NCI-H526 (cell line): ENCODE measurements at regions not wholly inside any gene's neighbourhood (a gene's known extent, or its start where the extent isn't known, plus 50 kb on each side); places are given as distances from the start of the nearest gene placed in this dataset.
A peak's percentile ranks its signal among the peaks of the same experiment; 100 is the strongest.
"Not testable (repeated sequence)": the region's sequence is repeated elsewhere in the genome, so short reads cannot be mapped to it uniquely, and the experiment has no call there.

Source experiments
- DNase-seq, 2 experiments: peaks; one replicate each; lab custom pipeline; 2025; lab: John Stamatoyannopoulos, UW

DNA sequence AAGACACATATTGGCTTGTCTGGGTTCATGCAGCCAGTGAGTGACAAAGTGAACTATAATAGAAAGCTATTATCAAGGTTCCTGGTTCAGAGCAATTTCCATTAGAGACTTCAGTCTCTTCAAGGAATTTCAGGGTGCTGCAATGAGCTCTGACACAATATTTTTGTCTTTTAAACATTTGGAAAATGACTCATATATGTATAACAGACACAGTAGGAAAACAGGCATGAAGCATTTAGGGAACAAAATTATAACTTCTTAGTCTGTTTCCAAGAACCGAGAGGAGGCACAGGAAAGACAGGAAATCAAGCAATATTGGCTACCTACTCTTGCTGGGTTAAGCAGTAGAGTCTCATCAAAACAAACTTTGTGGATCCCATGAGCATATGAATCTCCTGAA is 170.4 kb downstream of the PTPRC start:
- no peak for DNase-seq

- no peak for DNase-seq
Observed at GRCh38 chr1:198811449-198811848, 172.6 kb downstream of the PTPRC start.

GRCh38 chr1:198823626-198824025 is 184.8 kb downstream of the PTPRC start:
- DNase-seq, result no peak

- no peak for DNase-seq
Observed at GRCh38 chr1:198825254-198825653, 186.4 kb downstream of the PTPRC start.

DNA sequence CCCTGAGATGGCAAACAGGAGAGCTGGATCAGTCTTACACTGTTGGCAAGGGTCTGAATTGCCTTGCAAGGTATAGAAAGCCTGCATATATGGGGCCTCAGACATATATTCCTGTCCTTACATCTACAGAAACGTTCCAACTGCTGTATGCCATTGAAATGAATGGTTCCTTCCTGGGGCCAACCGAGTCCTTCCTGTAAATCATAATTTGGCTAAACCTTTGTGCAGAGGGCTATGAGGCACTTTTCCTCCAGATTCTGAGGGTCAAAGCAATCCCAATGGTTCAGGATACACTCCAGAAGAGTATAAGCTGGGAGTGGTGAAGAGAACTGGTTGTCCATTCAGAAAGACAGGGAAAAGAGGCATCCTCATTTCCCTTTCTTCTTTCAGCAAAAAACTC is 190.5 kb downstream of the PTPRC start:
- no peak for DNase-seq

GRCh38 chr1:198829944-198830343 is 191.1 kb downstream of the PTPRC start:
- no peak for DNase-seq

- DNase-seq, result peak; percentile 11 to 57
Observed at GRCh38 chr1:198830412-198830811, 191.6 kb downstream of the PTPRC start.

DNA sequence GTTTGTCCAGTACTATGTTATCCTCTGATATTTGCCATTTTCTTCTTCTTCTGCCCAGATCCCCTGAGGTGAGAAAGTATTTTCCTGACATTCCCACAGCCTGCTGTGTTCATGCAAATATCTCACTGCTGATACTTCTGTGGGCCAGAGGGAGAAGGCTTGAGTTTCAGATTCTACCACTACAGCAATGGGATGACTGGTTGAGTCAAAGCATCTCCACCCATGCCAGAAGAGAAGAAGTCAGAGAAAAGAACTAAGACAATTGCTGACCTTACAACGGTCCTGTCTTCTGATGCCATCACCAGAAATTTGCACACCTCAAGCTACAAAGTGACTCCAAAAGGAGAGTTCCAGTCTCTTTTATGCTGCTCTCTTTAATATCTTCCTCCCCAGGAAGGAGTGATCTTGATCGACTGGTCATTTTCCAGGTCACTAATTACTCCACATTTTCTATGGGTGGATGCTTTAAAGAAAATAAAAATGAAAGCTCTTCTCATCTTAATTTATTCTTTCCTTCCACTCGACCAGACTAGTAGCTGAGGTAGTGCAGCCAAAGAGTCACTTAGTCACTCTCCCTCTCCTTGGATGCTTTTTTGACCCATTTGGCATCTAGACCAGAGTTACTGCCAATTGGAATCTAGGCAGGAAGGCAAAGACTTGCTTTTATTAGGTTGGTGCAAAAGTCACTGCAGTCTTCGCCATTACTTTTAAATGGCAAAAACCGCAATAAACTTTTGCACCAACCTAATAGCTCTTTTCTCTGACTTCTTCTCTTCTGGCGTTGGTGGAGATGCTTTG is 195.1 kb downstream of the PTPRC start:
- DNase-seq, result peak in 1 of 2 experiments; percentile 38

DNA sequence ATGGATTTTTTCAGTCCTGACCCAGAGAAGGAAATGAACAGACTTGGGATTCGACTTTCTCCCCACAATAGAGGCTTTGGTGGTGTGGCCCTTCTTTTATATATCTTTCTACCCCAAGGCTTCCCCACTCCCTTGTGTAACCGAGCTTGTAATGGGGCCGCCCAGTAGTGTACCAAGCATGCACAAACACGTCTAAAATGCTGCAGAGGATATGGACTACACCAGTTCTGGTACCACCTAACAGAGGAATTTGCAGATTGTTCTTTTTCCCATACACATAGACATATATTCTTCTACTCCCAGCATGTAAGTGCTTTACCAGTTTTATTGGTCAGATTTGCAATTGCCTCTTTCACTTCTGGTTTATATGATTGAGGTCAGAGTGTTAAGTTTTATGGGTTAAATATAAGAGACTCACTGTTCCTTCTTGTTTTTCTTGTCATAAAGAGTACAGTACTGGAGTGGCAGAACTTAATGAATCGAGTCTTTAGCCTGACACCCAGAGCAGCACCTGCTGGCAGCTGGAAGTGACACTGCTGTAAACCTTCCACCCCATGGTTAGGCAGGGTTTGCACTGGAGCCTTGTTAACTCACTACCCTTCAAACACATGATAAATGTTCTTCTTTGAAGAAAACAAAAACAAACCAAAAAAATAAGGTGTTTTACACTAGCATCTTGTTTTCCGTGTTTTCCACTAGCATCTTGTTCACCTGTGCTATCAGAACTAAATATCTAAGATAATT is 198.6 kb downstream of the PTPRC start:
- DNase-seq, result peak; percentile 23 to 25

DNA sequence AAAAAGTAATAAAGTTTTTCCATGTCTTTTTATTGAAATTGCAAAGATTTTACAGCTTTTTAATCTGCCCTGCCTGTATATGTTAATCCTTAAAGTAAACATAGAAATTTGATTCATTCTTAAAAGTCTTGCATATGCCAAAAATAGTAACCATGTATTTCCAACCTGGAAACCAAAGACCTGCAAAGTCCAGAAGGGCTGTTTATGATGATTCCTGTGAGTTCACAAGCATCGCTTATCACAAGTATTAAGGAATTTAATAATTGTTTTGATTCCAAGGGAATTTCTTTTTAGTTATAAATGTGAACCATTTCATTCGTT is 199.1 kb downstream of the PTPRC start:
- DNase-seq, result no peak

DNA sequence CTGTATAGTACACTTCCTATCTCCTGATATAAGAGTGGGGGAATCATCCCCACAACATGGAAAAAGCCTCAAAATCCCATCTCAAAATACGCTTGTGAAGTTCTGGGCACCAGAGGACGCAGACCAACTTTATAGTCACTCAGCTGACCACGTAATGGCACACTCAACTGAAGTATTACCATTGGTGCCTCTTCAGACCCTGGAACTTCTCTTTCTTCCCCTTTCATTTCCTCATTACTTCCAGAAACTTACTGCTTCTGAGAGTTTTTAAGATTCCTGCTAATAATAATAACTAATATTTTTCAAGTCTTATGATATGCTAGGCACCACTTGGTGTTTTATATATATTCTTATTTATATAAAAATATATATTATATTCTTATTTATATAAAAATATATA is 202.6 kb downstream of the PTPRC start:
- DNase-seq, result no peak

DNA sequence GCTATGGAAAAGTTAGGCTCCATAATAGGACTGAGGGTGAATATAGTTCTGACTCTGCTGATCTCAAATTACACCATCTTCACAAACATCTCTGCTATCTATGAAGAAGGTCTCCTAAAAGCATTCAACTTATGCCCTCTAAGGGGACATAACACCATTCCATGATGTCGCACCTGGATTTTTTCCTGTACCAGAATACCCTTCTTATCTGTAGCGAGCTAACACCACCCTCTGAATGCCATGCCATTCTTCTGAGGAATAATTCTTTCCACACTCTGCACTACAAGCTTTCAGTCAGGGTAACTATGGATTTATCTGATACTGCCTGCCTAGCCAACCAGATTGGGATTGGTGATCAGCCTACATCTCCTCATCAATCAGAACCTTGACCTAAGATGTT is 203.8 kb downstream of the PTPRC start:
- no peak for DNase-seq

GRCh38 chr1:198845271-198845670 is 206.4 kb downstream of the PTPRC start:
- no peak for DNase-seq

DNA sequence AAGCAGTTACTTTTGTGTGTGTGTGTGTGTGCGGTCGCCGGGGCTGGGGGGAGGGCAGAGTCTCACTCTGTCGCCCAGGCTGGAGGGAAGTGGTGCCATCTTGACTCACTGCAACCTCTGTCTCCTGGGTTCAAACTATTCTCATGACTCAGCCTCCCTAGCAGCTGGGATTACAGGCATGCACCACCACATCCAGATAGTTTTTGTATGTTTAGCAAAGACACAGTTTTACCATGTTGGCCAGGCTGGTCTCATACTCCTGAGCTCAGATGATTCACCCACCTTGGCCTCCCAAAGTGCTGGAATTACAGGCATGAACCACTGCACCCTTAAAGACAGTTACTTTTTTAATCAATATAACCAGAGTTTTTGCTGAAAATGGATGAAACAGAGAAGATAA is 207.0 kb downstream of the PTPRC start:
- no peak for DNase-seq

GRCh38 chr1:198846556-198846955 is 207.7 kb downstream of the PTPRC start:
- no peak for DNase-seq

- DNase-seq, result no peak
Observed at GRCh38 chr1:198848206-198848605, 209.4 kb downstream of the PTPRC start.

DNA sequence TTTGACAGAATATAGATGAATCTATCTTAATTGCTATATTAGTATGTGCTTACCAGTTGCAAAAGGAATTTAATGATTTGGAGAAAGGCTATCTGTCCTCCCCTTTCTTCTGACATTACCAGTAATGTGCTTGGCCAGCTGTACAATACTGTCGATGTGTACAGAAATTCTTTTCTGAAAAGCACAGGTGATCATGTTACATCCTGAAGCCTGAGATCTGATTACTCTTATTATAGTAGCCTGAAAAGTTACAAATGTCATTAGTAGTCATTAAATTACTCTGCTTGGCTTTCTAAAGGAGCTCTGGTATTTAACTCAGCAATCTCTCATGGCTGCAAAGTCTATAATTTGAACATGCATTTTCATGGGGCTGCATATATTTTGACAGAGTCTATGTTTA is 209.8 kb downstream of the PTPRC start:
- no peak for DNase-seq

DNA sequence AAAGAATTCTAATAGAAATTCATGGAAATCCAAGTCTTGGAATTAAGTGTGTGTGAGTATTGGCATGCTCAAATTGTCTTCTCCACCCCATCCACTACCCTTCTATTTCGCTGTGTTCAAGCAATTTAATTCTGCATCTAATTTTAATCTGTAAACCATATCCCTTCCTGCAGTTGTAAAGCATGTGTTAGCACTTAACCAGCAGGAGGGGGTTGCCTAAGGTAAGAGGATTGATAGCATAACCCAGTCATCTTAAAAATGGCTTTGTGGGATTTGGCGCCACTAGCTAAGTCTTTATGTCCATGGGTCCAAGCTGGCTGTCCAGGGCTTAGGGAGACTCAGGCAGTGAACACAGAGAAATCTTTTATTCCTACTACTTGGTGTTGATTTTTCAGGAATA is 210.3 kb downstream of the PTPRC start:
- no peak for DNase-seq

DNA sequence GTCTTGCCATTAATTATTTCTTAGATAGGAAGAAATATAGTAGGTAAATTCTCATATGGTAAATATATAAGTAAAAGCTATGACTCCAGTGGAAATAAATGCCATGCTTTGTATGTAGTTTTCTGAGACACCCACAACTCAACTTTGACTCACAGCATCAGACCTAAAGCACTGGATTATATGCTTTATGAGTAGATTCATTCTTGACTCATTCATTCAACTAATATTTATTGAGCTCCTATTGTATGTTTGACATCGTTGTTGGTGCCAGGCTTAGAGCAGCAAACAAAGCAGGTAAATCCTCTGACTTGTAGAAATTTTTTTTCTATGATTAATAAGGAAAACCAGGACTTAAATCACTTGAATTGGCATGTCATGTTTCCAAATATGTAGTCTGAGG is 211.4 kb downstream of the PTPRC start:
- DNase-seq, result no peak

DNA sequence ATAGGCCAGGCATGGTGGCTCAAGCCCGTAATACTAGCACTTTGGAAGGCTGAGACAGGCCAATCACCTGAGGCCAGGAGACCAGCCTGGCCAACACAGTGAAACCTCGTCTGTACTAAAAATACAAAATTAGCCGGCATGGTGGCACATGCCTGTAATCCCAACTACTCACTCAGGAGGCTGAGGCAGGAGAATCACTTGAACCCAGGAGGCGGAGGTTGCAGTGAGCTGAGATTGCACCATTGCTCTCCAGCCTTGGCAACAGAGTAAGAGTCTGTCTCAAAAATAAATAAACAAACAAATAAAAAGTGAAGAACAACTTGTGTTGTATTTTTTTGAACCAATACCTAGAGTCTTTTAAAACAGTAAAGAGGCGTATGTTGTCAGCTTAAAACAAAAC is 212.1 kb downstream of the PTPRC start:
- DNase-seq, result not testable (repeated sequence)

GRCh38 chr1:198856601-198857000 is 217.8 kb downstream of the PTPRC start:
- no peak for DNase-seq

- DNase-seq, result peak; percentile 28 to 52
Observed at GRCh38 chr1:198858033-198858432, 219.2 kb downstream of the PTPRC start.

GRCh38 chr1:198860371-198860770 is 221.5 kb downstream of the PTPRC start:
- no peak for DNase-seq

- DNase-seq, result no peak
Observed at GRCh38 chr1:198861636-198862035, 222.8 kb downstream of the PTPRC start.
